ENCODE measurements at regions not wholly inside any gene's neighbourhood (a gene's known extent, or its start where the extent isn't known, plus 50 kb on each side); places are given as distances from the start of the nearest gene placed in this dataset.

GRCh38 chr12:74849801-74850200 is 312.2 kb downstream of the ATXN7L3B start:
- no peak overlapping the region for H3K27ac ChIP-seq (ENCODE audit: control insufficient read depth, insufficient read depth)
- 0% methylated on average over 1 of the region's 1 CpG for WGBS (ENCODE audit: insufficient coverage, insufficient replicate concordance, low lambda C conversion rate, missing lambda C conversion rate)

GRCh38 chr12:74871817-74872216 is 334.2 kb downstream of the ATXN7L3B start:
- H3K36me3 ChIP-seq (ENCODE audit: control insufficient read depth in 2 of 2, insufficient read depth in 2 of 2, low read length in 1 of 2): no peaks in the 10 kb centered on the region
- H3K27me3 ChIP-seq (replicated peaks in 1 of 2; ENCODE audit: control insufficient read depth in 2 of 2, insufficient read depth in 2 of 2, low read length in 1 of 2): no peaks in the 10 kb centered on the region
- DNase-seq (ENCODE audit: low read depth, low spot score) (no peak), ATAC-seq (no peak), FAIRE-seq (no peak)
- no peaks in the 10 kb centered on the region for H3K79me2 ChIP-seq (ENCODE audit: control insufficient read depth, insufficient read depth, low read length)
- H3K4me3 ChIP-seq: no peak overlapping the region
- no peak overlapping the region for H3K4me2 ChIP-seq (ENCODE audit: control insufficient read depth, insufficient read depth)
- H3K27ac ChIP-seq (ENCODE audit: control insufficient read depth, insufficient read depth): no peak overlapping the region
- no TSS peak for BruUV-seq (replicated peaks)
- in situ Hi-C loops (cut with MboI) (no loop called here), intact Hi-C loops (cut with micrococcal nuclease; ENCODE audit: unreplicated experiment) (no loop called here)
- no peaks in the 10 kb centered on the region for H3K9me3 ChIP-seq (replicated peaks; ENCODE audit: control insufficient read depth, insufficient read depth, low read length)
- CTCF ChIA-PET: no interaction called here
- no peak overlapping the region for H3K9ac ChIP-seq (ENCODE audit: control insufficient read depth, insufficient read depth, low read length)
- H2AFZ ChIP-seq (ENCODE audit: control insufficient read depth, low read depth, low read length): no peak overlapping the region
- no peaks in the 10 kb centered on the region for H4K20me1 ChIP-seq (ENCODE audit: control insufficient read depth, insufficient read depth)
- SMC1A ChIA-PET (ENCODE audit: uncharacterized antibody, unreplicated experiment): no interaction called here
- RAD21 ChIA-PET (ENCODE audit: unreplicated experiment): no interaction called here
- POLR2A ChIA-PET: no interaction called here
- H3K4me1 ChIP-seq (ENCODE audit: control insufficient read depth, insufficient read depth, low read length): no peaks in the 10 kb centered on the region
- TF ChIP-seq, protein P1, sequence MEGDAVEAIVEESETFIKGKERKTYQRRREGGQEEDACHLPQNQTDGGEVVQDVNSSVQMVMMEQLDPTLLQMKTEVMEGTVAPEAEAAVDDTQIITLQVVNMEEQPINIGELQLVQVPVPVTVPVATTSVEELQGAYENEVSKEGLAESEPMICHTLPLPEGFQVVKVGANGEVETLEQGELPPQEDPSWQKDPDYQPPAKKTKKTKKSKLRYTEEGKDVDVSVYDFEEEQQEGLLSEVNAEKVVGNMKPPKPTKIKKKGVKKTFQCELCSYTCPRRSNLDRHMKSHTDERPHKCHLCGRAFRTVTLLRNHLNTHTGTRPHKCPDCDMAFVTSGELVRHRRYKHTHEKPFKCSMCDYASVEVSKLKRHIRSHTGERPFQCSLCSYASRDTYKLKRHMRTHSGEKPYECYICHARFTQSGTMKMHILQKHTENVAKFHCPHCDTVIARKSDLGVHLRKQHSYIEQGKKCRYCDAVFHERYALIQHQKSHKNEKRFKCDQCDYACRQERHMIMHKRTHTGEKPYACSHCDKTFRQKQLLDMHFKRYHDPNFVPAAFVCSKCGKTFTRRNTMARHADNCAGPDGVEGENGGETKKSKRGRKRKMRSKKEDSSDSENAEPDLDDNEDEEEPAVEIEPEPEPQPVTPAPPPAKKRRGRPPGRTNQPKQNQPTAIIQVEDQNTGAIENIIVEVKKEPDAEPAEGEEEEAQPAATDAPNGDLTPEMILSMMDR (IDR thresholded peaks at IDR 0.05 in 2 of 3, conservative IDR thresholded peaks at IDR 0.05 in 1 of 3; ENCODE audit: control insufficient read depth in 2 of 3, extremely low read depth in 1 of 3, insufficient read depth in 1 of 3, low read depth in 3 of 3, low read length in 3 of 3): no peak
- no peak for TF ChIP-seq ZNF384 (IDR thresholded peaks at IDR 0.05; ENCODE audit: borderline replicate concordance, low read depth, low read length)
- TF ChIP-seq ZNF687 (IDR thresholded peaks at IDR 0.05): no peak

More at GRCh38 chr12:74849801-74850200, 312.2 kb downstream of the ATXN7L3B start:
- FAIRE-seq (no peak), DNase-seq (ENCODE audit: low read depth, low spot score) (no peak), ATAC-seq (no peak)
- ChIA-PET CTCF (interaction anchor here (0.9 to 1.0 kb wide), 2 partner anchors 239 to 484 kb away, joined by 3 to 5 read pairs; no protein-coding TSS in a partner anchor), RAD21 (ENCODE audit: unreplicated experiment) (no interaction called here), SMC1A (ENCODE audit: uncharacterized antibody, unreplicated experiment) (interaction anchor here (0.6 kb wide), 1 partner anchor 16 kb away, joined by 3 read pairs; no protein-coding TSS in a partner anchor), POLR2A (interaction anchor here (0.5 kb wide), 1 partner anchor 61 kb away, joined by 4 read pairs; no protein-coding TSS in a partner anchor)
- in situ Hi-C loops (cut with MboI): no loop called here
- no peaks in the 10 kb centered on the region for H3K4me1 ChIP-seq (ENCODE audit: control insufficient read depth, insufficient read depth, low read length)
- intact Hi-C loops (cut with micrococcal nuclease; ENCODE audit: unreplicated experiment): no loop called here
- no peak overlapping the region for H2AFZ ChIP-seq (ENCODE audit: control insufficient read depth, low read depth, low read length)
- TF ChIP-seq CBX3 (IDR thresholded peaks at IDR 0.05; ENCODE audit: borderline replicate concordance, low read depth) (no peak), HDGF (IDR thresholded peaks at IDR 0.05) (no peak), SUPT20H (IDR thresholded peaks at IDR 0.05; ENCODE audit: borderline replicate concordance, control insufficient read depth, low read depth, low read length) (no peak)
- TF ChIP-seq, protein P2, sequence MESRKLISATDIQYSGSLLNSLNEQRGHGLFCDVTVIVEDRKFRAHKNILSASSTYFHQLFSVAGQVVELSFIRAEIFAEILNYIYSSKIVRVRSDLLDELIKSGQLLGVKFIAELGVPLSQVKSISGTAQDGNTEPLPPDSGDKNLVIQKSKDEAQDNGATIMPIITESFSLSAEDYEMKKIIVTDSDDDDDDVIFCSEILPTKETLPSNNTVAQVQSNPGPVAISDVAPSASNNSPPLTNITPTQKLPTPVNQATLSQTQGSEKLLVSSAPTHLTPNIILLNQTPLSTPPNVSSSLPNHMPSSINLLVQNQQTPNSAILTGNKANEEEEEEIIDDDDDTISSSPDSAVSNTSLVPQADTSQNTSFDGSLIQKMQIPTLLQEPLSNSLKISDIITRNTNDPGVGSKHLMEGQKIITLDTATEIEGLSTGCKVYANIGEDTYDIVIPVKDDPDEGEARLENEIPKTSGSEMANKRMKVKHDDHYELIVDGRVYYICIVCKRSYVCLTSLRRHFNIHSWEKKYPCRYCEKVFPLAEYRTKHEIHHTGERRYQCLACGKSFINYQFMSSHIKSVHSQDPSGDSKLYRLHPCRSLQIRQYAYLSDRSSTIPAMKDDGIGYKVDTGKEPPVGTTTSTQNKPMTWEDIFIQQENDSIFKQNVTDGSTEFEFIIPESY (IDR thresholded peaks at IDR 0.05): no peak
- no peak overlapping the region for H3K4me3 ChIP-seq
- H3K36me3 ChIP-seq (ENCODE audit: control insufficient read depth in 2 of 2, insufficient read depth in 2 of 2, low read length in 1 of 2): no peaks in the 10 kb centered on the region
- no peak overlapping the region for H3K4me2 ChIP-seq (ENCODE audit: control insufficient read depth, insufficient read depth)
- no TSS peak for BruUV-seq (replicated peaks)
- no peak overlapping the region for H3K9ac ChIP-seq (ENCODE audit: control insufficient read depth, insufficient read depth, low read length)
- no peaks in the 10 kb centered on the region for H3K9me3 ChIP-seq (replicated peaks; ENCODE audit: control insufficient read depth, insufficient read depth, low read length)
- H4K20me1 ChIP-seq (ENCODE audit: control insufficient read depth, insufficient read depth): no peaks in the 10 kb centered on the region
- H3K27me3 ChIP-seq (replicated peaks in 1 of 2; ENCODE audit: control insufficient read depth in 2 of 2, insufficient read depth in 2 of 2, low read length in 1 of 2): no peaks in the 10 kb centered on the region
- H3K79me2 ChIP-seq (ENCODE audit: control insufficient read depth, insufficient read depth, low read length): no peaks in the 10 kb centered on the region
